ENCODE measurements at regions not wholly inside any gene's neighbourhood (a gene's known extent, or its start where the extent isn't known, plus 50 kb on each side); places are given as distances from the start of the nearest gene placed in this dataset.
A peak's percentile ranks its signal among the peaks of the same experiment; 100 is the strongest.

GRCh38 chr9:107172160-107172978, 110.7 kb upstream of the RAD23B start:
- peak; percentile 46 for DNase-seq

- no peak for DNase-seq
Measured at GRCh38 chr9:107172979-107173347, 110.1 kb upstream of the RAD23B start.

DNA sequence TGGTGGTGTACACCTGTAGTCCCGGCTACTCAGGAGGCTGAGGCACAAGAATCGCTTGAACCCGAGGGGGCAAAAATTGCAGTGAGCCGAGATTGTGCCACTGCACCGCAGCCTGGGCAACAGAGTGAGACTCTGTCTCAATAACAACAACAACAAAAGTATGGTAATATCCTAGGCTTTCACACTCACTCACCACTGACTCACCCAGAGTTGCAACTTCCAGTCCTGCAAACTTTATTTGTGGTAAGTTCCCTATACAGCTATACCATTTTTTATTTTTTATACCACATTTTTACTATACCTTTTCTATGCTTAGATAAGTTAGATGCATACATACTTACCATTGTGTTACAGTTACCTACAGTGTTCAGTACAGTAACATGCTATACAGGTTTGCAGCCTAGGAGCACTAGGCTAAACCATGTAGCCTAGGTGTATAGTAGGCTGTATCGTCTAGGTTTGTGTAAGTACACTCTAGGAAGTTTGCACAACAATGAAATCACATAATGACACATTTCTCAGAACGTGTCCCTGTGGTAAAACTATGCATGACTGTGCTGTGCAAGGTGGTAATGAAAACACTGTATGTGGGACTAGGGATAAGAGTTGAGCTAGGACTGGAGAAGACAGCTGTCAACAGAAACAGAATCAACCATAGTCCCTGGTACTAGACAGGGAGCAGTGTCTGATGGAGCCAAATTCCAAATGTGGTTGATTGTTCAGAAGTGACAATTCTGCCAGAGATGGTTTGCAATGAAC, 109.5 kb upstream of the RAD23B start:
- no peak for DNase-seq

DNA sequence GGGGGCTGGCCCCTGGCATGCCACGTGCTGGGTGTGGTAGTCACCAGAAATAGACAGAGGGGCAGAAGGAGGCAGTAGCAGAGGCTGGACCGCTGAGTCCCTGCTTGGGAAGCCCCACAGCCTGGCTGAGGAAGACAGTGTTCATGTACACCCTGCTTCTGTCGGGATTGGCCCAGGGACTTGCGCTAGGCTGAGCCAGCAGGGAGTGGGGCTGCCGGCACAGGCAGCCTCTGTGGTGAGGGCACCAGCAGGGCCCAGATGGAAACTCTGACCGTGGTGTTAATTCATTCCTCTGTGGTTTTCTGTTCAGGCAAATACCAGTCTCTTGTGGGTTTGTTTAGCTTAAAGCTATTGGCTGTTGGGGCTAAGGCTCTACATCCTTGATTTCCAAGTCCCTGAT, 108.6 kb upstream of the RAD23B start:
- no peak for DNase-seq

- DNase-seq: no peak
Measured at GRCh38 chr9:107175041-107175440, 108.0 kb upstream of the RAD23B start.

DNA sequence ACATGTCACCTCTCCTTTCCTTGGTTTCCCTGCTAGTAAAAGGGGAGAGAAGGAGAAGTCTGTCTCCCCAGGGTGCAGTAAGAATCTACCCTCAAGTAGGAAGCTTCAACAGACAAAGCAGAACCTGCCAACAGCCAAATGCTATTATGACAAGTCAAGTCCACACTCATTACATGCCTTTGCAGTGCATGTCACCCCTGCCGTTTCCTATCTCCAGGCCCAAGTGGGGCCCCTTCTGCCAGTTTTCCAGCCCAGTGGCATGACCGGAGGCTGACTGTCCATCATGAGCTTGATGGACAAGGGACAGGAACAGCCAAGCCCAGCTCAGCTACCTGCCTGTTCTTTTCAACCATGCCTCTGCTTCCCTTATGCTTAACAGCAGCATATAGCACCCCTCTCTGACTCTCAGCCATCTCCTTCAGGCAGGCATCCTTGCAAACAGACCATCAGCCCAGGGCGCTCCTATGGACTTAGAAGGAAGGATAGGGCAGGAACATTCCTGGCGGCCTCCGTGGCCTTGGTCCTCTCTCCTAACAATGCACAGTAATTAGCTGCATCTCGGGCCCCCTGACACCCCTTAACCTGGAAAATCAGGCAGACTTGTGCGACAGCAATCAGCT, 107.2 kb upstream of the RAD23B start:
- no peak for DNase-seq

- peak; percentile 33 for DNase-seq
Measured at GRCh38 chr9:107176436-107177151, 106.5 kb upstream of the RAD23B start.

DNA sequence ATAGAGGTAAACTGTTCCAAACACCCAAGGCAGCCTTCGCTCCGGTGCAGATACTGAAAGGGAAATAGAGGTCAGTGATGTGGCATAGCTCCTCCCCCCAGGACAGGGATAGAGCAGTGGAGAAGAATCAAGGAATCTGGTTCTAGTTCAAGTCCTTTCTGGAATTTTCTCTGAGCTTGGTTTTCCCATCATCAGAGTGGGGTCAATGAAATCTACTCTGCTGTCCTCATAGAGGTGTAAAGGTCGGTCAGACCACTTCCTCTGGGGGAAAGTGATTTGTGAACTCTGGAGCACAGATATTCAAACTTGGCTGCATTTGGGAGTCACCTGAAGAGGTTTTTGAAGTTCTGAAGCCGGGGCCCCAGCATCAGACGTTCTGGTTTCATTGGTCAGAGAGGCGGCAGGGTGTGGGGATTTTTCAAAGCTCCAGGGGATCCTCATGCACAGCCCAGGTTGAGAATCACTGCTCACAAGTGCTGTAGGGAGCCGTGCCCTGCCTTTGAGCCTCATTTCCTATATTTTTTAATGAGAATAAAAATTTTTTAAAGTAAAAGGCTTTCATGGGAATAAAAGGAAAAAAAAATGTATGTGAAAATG, 105.7 kb upstream of the RAD23B start:
- DNase-seq: no peak

DNA sequence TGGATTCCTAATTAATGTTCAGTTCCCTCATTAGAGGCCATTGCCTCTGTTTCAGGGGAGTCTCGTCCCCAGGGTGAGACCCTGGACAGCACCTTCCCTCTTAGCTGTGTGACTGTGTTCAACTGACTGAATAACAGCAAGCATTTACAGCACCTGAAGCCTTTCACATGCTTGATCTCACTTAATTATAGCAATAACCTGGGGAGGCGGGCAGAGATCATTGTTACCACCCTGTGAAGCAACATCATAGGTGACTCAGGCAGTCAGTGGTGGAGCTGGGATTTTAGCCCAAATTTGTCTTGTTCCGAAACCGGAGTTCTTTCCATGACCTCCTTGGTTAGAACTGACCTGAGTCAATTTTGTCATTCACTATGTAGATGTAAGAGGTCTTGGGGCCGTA, 105.2 kb upstream of the RAD23B start:
- no peak for DNase-seq

DNA sequence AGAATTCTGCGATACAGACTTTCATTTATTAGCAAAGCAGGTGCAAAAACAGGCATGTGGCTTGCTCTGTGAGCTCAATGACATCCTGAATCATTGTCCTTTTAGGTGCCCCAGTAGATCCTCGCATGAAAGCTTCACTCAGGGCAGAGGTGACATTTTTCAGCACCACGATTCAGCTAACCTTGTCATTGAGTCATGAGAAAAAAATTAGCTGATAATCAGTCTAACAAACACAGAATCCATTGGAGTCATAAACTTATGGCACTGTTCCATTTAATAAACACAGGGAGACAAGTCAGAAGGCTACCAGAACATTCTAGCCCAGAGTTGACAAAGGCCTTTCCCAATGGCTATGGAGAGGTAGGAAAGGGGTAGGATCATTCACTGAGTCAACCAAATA, 104.8 kb upstream of the RAD23B start:
- no peak for DNase-seq

DNA sequence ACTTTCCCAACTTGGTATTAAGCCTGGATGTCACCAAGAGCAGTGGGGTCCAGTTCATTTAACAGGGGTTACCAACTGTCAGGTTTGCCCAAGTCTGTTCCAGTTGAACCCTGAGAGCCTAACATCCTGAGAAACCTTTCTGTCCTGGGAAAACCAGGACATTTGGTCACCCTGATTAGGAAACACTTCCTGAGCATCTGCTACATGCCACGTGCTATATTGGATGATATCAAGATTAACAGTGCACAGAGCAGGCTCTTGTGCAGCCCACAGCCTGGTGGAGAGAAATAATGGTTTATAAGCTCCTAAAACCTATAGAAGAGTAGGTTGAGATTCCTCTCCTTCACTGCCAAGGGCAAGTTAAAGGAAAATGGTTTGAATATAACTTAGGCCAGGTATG, 102.9 kb upstream of the RAD23B start:
- peak; percentile 49 for DNase-seq

DNA sequence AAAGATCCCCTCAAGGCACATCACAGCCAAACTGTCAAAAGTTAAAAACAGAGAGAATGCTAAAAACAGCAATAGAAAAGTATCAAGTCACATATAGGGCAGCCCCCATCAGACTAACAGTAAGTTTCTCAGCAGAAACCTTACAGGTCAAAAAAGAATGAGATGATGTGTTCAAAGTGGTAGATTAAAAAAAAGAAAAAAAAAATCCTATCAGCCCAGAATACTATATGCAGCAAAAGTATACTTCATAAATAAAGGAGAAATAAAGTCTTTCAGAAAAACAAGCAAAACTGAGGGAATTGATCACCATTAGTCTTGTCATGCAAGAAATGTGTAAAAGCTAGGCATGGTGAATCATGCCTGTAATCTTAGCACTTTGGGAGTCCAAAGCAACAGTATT, 99.9 kb upstream of the RAD23B start:
- no peak for DNase-seq

GRCh38 chr9:107188376-107188775, 94.7 kb upstream of the RAD23B start:
- peak; percentile 97 for DNase-seq

- peak; percentile 66 for DNase-seq
Measured at GRCh38 chr9:107190061-107190935, 92.8 kb upstream of the RAD23B start.

- DNase-seq: no peak
Measured at GRCh38 chr9:107190936-107191290, 92.2 kb upstream of the RAD23B start.

DNA sequence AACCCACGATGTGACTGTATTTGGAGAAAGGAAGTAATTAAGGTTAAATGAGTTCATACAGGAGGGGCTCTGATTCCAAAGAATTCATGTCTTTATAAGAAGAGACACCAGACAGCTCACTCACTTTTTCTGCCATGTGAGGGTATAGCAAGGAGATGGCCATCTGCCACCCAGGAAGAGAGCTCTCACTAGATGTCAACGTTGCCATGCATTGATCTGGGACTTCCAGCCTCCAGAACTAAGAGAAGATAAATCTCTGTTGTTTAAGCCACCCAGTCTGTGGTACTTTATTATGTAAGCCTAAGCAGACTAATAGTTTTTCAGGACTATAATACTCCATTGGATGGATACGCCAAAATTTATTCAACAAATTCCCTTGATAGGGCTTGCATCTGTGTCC, 89.8 kb upstream of the RAD23B start:
- DNase-seq: peak; percentile 4

DNA sequence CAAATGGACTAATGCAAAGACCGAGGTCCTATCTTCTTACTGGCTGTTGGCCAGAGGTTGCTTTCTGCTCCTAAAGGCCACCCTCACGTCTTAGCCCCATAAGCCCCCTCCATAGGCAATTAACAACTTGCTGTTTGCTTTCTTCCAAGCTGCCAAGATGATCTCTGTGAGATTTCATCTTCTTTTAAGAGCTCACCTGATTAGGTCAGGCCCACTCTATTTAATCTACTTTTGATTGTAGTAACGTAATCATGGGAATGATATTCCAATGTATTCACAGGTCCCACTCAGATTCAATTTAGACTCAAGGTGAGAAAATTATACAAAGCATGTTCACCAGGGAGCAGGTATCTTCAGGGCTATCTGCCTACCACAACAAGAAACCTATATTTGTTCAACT, 84.4 kb upstream of the RAD23B start:
- no peak for DNase-seq

- no peak for DNase-seq
Measured at GRCh38 chr9:107208121-107208520, 75.0 kb upstream of the RAD23B start.

DNA sequence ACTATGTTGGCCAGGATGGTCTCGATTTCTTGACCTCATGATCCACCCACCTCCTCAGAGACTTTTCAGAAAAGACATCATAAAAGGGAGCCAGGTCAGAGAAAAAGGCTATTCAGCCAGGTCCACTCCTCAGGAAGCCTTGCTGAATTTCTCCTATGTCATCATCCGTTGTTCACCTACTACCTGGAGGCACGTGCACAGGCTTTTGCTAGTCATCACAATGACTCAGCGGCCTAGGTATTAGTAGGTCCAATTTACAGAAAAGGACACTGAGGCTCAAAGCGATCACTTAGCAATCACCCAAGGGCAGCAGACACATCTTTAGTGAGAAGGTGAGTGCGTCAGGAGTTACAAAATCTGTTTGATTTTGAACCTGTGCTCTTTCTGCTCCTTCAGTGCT, 72.3 kb upstream of the RAD23B start:
- no peak for DNase-seq

DNA sequence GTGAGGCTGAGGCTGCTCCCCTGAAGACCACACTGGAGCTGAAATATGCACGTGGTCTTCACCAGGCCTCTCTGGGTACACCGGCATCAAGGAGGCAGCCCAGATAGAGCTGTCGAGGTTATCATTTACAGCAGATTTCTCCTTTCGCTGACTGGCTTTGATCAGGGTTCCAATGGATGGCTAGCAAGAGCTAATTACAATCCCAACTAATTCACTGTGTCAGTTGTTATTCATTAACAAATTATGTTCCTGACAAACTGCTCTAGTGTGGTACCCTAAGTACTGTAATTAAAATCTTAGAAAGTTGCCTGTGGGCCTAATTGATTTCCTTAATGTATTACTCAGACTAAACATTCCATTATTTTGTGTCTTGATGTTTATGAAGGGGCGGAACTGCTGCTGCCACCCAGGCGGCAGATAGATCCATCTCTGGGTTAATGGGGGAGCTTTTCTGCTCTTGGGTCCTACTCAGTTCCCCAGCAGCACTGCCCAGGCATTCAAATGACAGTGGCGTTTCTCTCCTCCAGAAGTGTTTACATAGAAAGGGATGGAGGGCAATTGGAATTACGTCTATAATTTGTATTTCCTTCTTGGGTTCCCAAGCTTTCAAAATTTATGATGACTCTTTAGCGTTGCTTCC, 71.7 kb upstream of the RAD23B start:
- no peak for DNase-seq

- no peak for DNase-seq
Measured at GRCh38 chr9:107212613-107213012, 70.5 kb upstream of the RAD23B start.

DNA sequence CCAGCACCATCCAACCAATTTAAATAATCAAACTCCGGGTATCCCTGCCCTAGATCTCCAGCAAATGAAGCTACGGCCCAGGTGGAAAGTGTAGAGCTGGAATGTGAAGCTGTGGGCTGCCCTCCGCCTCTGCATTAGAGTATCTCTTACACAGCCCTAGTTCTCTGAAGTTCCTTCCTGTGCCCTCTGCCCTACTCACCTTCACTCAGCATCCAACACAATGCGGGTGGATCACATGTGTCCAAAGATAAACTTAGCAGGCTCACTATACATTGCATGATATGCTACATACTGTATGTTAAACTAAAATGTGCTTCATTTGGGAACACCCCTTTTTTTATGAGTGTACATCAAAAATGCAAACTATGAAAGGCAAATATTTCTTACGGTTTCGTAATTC, 70.0 kb upstream of the RAD23B start:
- DNase-seq: no peak
